Pancreas (tissue), 10 donors: ENCODE measurements at regions not wholly inside any gene's neighbourhood (a gene's known extent, or its start where the extent isn't known, plus 50 kb on each side); places are given as distances from the start of the nearest gene placed in this dataset.

Source experiments
- ATAC-seq, 4 donors: fragments of 200-7000 bp; cut with Tn5 transposase; one replicate each; pipeline versions ENCODE4 v1.8.0 to v1.9.1; 2020; ENCODE audit warnings: mild to moderate bottlenecking in 4 of 4, moderate library complexity in 4 of 4
- DNase-seq, 6 donors: peaks; one replicate each; pipeline ENCODE4 v3.0.0-alpha.2; 2020
- FAIRE-seq: peaks from 2 replicates; lab custom pipeline; 2012; peaks lifted over from hg19 to GRCh38; lab: Jason Lieb, UNC
- H3K27ac ChIP-seq, 4 donors: fragments of 200-600 bp; sonication (generic); 1 replicate in 3 of 4; 2 replicates in 1 of 4; pipeline versions ENCODE4 v1.5.0 to v1.8.0; 2020
- H3K27me3 ChIP-seq, 4 donors: fragments of 200-600 bp; one replicate each; pipeline ENCODE4 v1.8.0; 2021
- H3K36me3 ChIP-seq, 3 donors: fragments of 200-600 bp; sonication (generic) in 1 of 3; one replicate each; pipeline versions ENCODE4 v1.5.0 to v1.8.0; 2020 to 2021
- H3K4me1 ChIP-seq, 3 donors: fragments of 200-600 bp; one replicate each; pipeline ENCODE4 v1.8.0; 2021
- H3K4me3 ChIP-seq, 4 donors: fragments of 200-600 bp; sonication (generic) in 2 of 4; one replicate each; pipeline versions ENCODE4 v1.5.0 to v1.8.0; 2020 to 2021
- H3K9me3 ChIP-seq, 4 donors: fragments of 200-600 bp; one replicate each; pipeline ENCODE4 v1.8.0; 2021
- WGBS, 2 donors: extraction: QIAGEN DNeasy Blood & Tissue Kit; methylation state at CpG; one replicate each; pipeline ENCODE4 v1.1.7; 2013; 5-methylcytosine and 5-hydroxymethylcytosine counted together
- intact Hi-C, 3 donors: fragments of 100-400 bp; cut with DNase I; formaldehyde crosslinking; loops; one replicate each; pipeline versions ENCODE4 v1.11.1 to v1.14.2; 2022
- TF ChIP-seq, protein P1 (sequence below), 4 donors: fragments of 200-600 bp; sonication (generic) in 3 of 4; IDR thresholded peaks; one replicate each; pipeline versions ENCODE4 v1.5.0 to v1.8.0; 2021; ENCODE audit warnings: antibody characterized with exemption in 4 of 4
- donor health status: healthy with polysubstance abuse.
- donor health status: DM: no; HTN: no; CAD: no; lungs with moderate emphysema.
- donor health status: DM: no; HTN: no; CAD: no.
- donor health status: control.
- donor health status: control.
- donor health status: Bipolar disorder and iron deficiency.
- donor health status: DM: yes; HTN: yes; CAD: no.
- donor health status: DM: no; HTN: no; CAD: no.
- donor health status: DM: no; HTN: no; CAD: no.
- donor health status: DM: yes; HTN: yes; CAD: no.

DNA sequence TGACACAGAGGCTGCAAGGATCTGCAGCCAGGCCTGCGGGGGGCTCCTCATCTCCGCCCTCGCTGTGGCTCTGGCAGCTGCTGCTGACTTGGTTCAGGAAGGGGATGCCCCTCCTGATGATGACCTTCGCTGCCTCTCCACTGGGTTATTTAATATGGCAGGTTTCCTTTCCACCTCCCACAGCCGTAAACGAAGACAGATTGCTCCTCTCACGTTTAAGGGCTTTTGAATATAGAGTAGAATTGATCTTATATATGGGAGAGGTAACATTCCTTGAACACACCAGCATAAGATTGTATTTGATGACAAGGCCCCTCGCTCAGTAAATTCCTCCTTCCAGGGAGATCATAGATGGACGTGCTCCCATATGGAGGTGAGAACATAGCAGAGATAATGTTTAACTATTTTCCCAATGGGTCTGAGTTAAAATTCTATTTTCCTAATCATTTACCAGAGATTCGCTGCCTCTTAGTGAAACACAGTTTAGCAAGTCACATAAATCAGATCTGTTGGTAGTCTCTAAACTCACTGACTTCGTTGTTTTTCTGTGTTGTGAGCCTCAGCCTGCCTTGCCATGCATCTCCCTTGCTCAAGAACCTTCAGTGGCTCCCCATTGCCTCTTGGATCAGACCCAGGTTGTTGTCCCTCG, 88.5 kb upstream of the AJAP1 start:
- FAIRE-seq, result no peak
- Histone ChIP-seq H3K9me3 (no peaks in the 10 kb centered on the region), H3K27ac (no peak overlapping the region), H3K4me3 (no peak overlapping the region), H3K36me3 (no peaks in the 10 kb centered on the region), H3K4me1 (no peaks in the 10 kb centered on the region), H3K27me3 (peaks cover 0 to 5% (median 0%) of the 10 kb centered on the region in 4 donors)
- TF ChIP-seq, protein P1, sequence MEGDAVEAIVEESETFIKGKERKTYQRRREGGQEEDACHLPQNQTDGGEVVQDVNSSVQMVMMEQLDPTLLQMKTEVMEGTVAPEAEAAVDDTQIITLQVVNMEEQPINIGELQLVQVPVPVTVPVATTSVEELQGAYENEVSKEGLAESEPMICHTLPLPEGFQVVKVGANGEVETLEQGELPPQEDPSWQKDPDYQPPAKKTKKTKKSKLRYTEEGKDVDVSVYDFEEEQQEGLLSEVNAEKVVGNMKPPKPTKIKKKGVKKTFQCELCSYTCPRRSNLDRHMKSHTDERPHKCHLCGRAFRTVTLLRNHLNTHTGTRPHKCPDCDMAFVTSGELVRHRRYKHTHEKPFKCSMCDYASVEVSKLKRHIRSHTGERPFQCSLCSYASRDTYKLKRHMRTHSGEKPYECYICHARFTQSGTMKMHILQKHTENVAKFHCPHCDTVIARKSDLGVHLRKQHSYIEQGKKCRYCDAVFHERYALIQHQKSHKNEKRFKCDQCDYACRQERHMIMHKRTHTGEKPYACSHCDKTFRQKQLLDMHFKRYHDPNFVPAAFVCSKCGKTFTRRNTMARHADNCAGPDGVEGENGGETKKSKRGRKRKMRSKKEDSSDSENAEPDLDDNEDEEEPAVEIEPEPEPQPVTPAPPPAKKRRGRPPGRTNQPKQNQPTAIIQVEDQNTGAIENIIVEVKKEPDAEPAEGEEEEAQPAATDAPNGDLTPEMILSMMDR (IDR thresholded peaks at IDR 0.05), result no peak
- WGBS, 2 donors, result 38 to 51% methylated on average over 12 of the region's 12 CpGs
- no peak for DNase-seq
- intact Hi-C loops, result no loop called here
- peak in 2 of 4 donors; percentile 25 to 63 for ATAC-seq

DNA sequence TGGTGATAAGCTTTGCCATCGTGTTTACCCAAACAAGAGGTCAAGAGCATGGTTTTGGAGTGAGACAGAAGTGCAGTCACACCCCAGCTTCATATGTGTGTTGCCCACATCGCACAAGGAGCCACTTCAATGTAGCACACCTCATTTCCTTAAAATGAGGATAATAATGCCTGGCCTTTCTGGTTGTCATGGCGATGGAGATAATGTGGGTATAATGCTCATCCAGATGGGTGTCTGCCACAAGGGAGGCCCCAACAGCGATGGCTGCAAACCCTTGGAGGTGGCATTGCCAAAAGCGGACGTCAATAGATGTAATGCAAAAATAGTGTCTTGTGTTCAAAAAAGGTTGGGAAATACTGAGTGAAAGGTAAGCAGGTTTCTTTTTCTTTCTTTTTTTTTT, 83.1 kb upstream of the AJAP1 start:
- intact Hi-C loops, result no loop called here
- 56 to 71% methylated on average over 6 of the region's 6 CpGs for WGBS, 2 donors

DNA sequence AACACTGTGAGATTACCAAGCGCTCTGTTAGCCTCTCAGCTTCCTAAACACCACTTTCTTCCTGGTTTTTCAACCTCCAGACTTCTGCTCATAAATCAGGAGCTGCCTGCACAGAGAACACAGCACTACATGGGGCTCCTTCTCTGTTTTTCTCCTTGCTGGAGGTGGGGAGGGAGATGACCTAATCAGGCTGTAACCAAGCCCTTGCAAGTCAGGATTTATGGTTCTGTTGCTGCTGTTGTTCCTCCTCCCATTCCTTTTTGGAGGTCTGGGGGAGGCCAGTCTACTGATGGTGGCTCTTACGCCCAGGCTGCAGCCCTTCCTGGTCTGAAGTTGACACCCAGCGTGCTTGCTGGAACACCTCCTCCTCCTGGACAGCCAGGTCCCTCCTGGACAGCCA, 80.9 kb upstream of the AJAP1 start:
- intact Hi-C loops, result no loop called here
- no peak for FAIRE-seq

More for the DNA sequence above, 83.1 kb upstream of the AJAP1 start:
- DNase-seq (no peak), FAIRE-seq (no peak), ATAC-seq (no peak)
- peaks cover 0 to 5% (median 0%) of the 10 kb centered on the region in 4 donors for H3K27me3 ChIP-seq
- TF ChIP-seq, protein P1 (IDR thresholded peaks at IDR 0.05), result no peak
- no peak overlapping the region for H3K27ac ChIP-seq
- no peaks in the 10 kb centered on the region for H3K36me3 ChIP-seq
- H3K4me1 ChIP-seq, result no peaks in the 10 kb centered on the region
- no peak overlapping the region for H3K4me3 ChIP-seq
- H3K9me3 ChIP-seq, result no peaks in the 10 kb centered on the region

DNA sequence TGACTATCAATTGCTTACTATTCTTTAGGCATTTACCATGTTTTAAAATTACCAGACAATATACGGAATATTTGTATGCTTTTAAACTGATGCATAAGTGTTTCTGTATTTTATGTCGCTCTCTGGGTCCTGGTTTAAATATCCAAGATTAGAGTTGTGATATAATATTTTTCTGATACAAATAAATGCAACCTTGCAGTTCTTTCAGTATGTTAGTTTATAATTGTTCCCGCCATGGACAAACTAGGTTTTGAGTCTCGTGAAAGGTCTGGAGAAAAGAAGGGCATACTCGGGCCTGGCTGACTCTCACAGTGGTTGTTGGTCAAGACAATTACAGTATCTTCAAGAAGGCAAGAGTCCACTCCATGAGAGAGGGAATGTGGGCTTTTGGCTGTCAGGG, 72.6 kb upstream of the AJAP1 start:
- intact Hi-C loops, result no loop called here
- no peak for FAIRE-seq
- no peaks in the 10 kb centered on the region for H3K9me3 ChIP-seq
- H3K36me3 ChIP-seq, result no peaks in the 10 kb centered on the region
- ATAC-seq, result no peak
- WGBS, 2 donors, result 63 to 68% methylated on average over 5 of the region's 5 CpGs
- TF ChIP-seq, protein P1 (IDR thresholded peaks at IDR 0.05), result no peak
- no peak for DNase-seq
- H3K27me3 ChIP-seq, result peaks cover 0 to 9% (median 0%) of the 10 kb centered on the region in 4 donors
- no peak overlapping the region for H3K27ac ChIP-seq
- H3K4me3 ChIP-seq, result no peak overlapping the region
- no peaks in the 10 kb centered on the region for H3K4me1 ChIP-seq

More for the DNA sequence above, 80.9 kb upstream of the AJAP1 start:
- no peak for DNase-seq
- Histone ChIP-seq H3K9me3 (no peaks in the 10 kb centered on the region), H3K36me3 (no peaks in the 10 kb centered on the region), H3K27me3 (peaks cover 0 to 5% (median 0%) of the 10 kb centered on the region in 4 donors), H3K4me3 (no peak overlapping the region), H3K27ac (no peak overlapping the region), H3K4me1 (no peaks in the 10 kb centered on the region)
- ATAC-seq, result no peak
- WGBS, 2 donors, result 58 to 64% methylated on average over 3 of the region's 3 CpGs
- TF ChIP-seq, protein P1 (IDR thresholded peaks at IDR 0.05), result no peak

DNA sequence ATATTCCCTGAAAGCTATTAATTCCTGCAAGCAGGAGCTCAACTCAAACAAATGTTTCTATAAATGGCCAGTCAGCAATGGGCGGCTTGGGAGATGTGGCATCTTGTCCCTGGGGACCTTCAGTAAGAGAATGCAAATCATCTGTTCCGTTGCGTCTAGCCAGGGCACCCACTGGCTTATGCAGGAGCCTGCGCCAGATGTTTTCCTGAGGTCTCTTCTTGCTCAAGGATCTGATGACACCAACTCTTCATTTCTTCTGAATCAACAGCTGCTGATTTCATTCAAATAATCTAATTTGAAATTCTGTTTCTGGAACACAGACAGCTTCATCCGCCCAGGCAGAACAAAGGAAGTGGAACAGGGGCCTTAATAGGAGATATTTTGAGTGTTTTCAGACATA, 70.0 kb upstream of the AJAP1 start:
- intact Hi-C loops, result no loop called here
- H3K9me3 ChIP-seq, result no peaks in the 10 kb centered on the region
- peaks cover 0 to 9% (median 0%) of the 10 kb centered on the region in 4 donors for H3K27me3 ChIP-seq
- DNase-seq (no peak), ATAC-seq (no peak), FAIRE-seq (no peak)
- no peak overlapping the region for H3K27ac ChIP-seq
- H3K4me3 ChIP-seq, result no peak overlapping the region
- WGBS, 2 donors, result 72 to 74% methylated on average over 5 of the region's 5 CpGs
- TF ChIP-seq, protein P1 (IDR thresholded peaks at IDR 0.05), result no peak
- H3K4me1 ChIP-seq, result no peaks in the 10 kb centered on the region
- no peaks in the 10 kb centered on the region for H3K36me3 ChIP-seq
